Liver (tissue), 8 donors: ENCODE measurements at regions not wholly inside any gene's neighbourhood (a gene's known extent, or its start where the extent isn't known, plus 50 kb on each side); places are given as distances from the start of the nearest gene placed in this dataset.

ENCODE experiments used
- DNase-seq: peaks from one replicate; pipeline ENCODE4 v3.0.0-alpha.2; 2017; ENCODE audit warnings: low spot score
- H3K27ac ChIP-seq, 2 donors: one replicate each; pipeline ENCODE4 v1.7.0; 2013; ENCODE audit warnings: inconsistent platforms in 2 of 2, low read length in 2 of 2, control low read depth in 1 of 2, low read depth in 1 of 2, mild to moderate bottlenecking in 1 of 2
- H3K27me3 ChIP-seq, 4 donors: one replicate each; pipeline versions ENCODE4 v1.6.1 to v1.7.0; 2013; ENCODE audit warnings: low read length in 3 of 4, inconsistent platforms in 1 of 4, mild to moderate bottlenecking in 1 of 4, moderate library complexity in 1 of 4; ENCODE audit not compliant: control insufficient read depth in 4 of 4, insufficient read depth in 4 of 4
- H3K36me3 ChIP-seq, 4 donors: one replicate each; pipeline versions ENCODE4 v1.6.1 to v1.7.0; 2013; ENCODE audit warnings: low read length in 3 of 4, mild to moderate bottlenecking in 3 of 4, low read depth in 1 of 4, moderate library complexity in 1 of 4; ENCODE audit not compliant: control insufficient read depth in 4 of 4, insufficient read depth in 3 of 4
- H3K4me1 ChIP-seq, 4 donors: one replicate each; pipeline versions ENCODE4 v1.6.1 to v1.7.0; 2013; ENCODE audit warnings: low read length in 3 of 4, mild to moderate bottlenecking in 3 of 4, moderate library complexity in 1 of 4; ENCODE audit not compliant: control insufficient read depth in 4 of 4, insufficient read depth in 4 of 4
- H3K4me3 ChIP-seq, 3 donors: one replicate each; pipeline versions ENCODE4 v1.6.1 to v1.7.0; 2013; ENCODE audit warnings: low read length in 3 of 3, control low read depth in 1 of 3, low read depth in 1 of 3, mild to moderate bottlenecking in 1 of 3
- H3K9ac ChIP-seq, 2 donors: one replicate each; pipeline ENCODE4 v1.7.0; 2013; ENCODE audit warnings: low read length in 2 of 2, mild to moderate bottlenecking in 2 of 2, moderate library complexity in 2 of 2, control low read depth in 1 of 2, low read depth in 1 of 2
- H3K9me3 ChIP-seq, 4 donors: one replicate each; pipeline versions ENCODE4 v1.6.1 to v1.7.0; 2013; ENCODE audit warnings: low read length in 3 of 4; ENCODE audit not compliant: control insufficient read depth in 4 of 4
- EGR1 ChIP-seq, 2 donors: IDR thresholded peaks; 2 replicates each; pipeline ENCODE4 v1.6.1; 2016 to 2018; ENCODE audit warnings: antibody characterized with exemption in 2 of 2, low read depth in 2 of 2
- FOXA1 ChIP-seq: IDR thresholded peaks from 2 replicates; pipeline ENCODE4 v1.6.1; 2016; ENCODE audit warnings: antibody characterized with exemption
- FOXA2 ChIP-seq: IDR thresholded peaks from 2 replicates; pipeline ENCODE4 v1.6.1; 2016; ENCODE audit warnings: antibody characterized with exemption
- GABPA ChIP-seq, 2 donors: IDR thresholded peaks in 1 of 2; conservative IDR thresholded peaks in 1 of 2; 2 replicates each; pipeline ENCODE4 v1.6.1; 2016; ENCODE audit warnings: antibody characterized with exemption in 2 of 2, mild to moderate bottlenecking in 1 of 2, moderate library complexity in 1 of 2
- HNF4A ChIP-seq, 2 donors: conservative IDR thresholded peaks; 2 replicates each; pipeline ENCODE4 v1.6.1; 2016; ENCODE audit warnings: antibody characterized with exemption in 2 of 2, mild to moderate bottlenecking in 2 of 2
- HNF4G ChIP-seq: IDR thresholded peaks from 2 replicates; pipeline ENCODE4 v1.6.1; 2016; ENCODE audit warnings: antibody characterized with exemption
- JUND ChIP-seq, 2 donors: IDR thresholded peaks; 2 replicates each; pipeline ENCODE4 v1.6.1; 2016; ENCODE audit warnings: antibody characterized with exemption in 2 of 2
- NR2F2 ChIP-seq: IDR thresholded peaks from 2 replicates; pipeline ENCODE4 v1.6.1; 2016; ENCODE audit warnings: antibody characterized with exemption
- RAD21 ChIP-seq, 2 donors: IDR thresholded peaks; 2 replicates each; pipeline ENCODE4 v1.6.1; 2016; ENCODE audit warnings: antibody characterized with exemption in 2 of 2, mild to moderate bottlenecking in 2 of 2
- RXRA ChIP-seq, 2 donors: IDR thresholded peaks; 2 replicates each; pipeline ENCODE4 v1.6.1; 2017 to 2018; ENCODE audit warnings: antibody characterized with exemption in 2 of 2, mild to moderate bottlenecking in 1 of 2
- SP1 ChIP-seq: IDR thresholded peaks from 2 replicates; pipeline ENCODE4 v1.6.1; 2018; ENCODE audit warnings: antibody characterized with exemption, mild to moderate bottlenecking
- TAF1 ChIP-seq: conservative IDR thresholded peaks from 2 replicates; pipeline ENCODE4 v1.6.1; 2016; ENCODE audit warnings: antibody characterized with exemption, mild to moderate bottlenecking
- YY1 ChIP-seq: IDR thresholded peaks from 2 replicates; pipeline ENCODE4 v1.6.1; 2016; ENCODE audit warnings: antibody characterized with exemption, mild to moderate bottlenecking
- WGBS: extraction: QIAGEN DNeasy Blood & Tissue Kit; methylation state at CpG from one replicate; pipeline ENCODE4 v1.1.7; 2013; 5-methylcytosine and 5-hydroxymethylcytosine counted together
- TF ChIP-seq, protein P1 (sequence below): IDR thresholded peaks from 2 replicates; pipeline ENCODE4 v1.6.1; 2016; ENCODE audit warnings: antibody characterized with exemption
- TF ChIP-seq, protein P2 (sequence below): IDR thresholded peaks from 2 replicates; pipeline ENCODE4 v1.6.1; 2016; ENCODE audit warnings: antibody characterized with exemption
- TF ChIP-seq, protein P3 (sequence below): fragments of 150-350 bp; IDR thresholded peaks from 2 replicates; pipeline ENCODE4 v1.5.1; 2017; ENCODE audit warnings: improper control_type of control experiment, low read depth, low read length; ENCODE audit not compliant: missing input control
- TF ChIP-seq, protein P4 (sequence below): IDR thresholded peaks from 2 replicates; pipeline ENCODE4 v1.6.1; 2016; ENCODE audit warnings: antibody characterized with exemption
- TF ChIP-seq, protein P5 (sequence below): IDR thresholded peaks from 2 replicates; pipeline ENCODE4 v1.6.1; 2016; ENCODE audit warnings: antibody characterized with exemption, mild to moderate bottlenecking
- donor health status: healthy.
- donor health status: healthy.
- donor health status: healthy.
- donor health status: healthy.
- donor health status: healthy.

DNA sequence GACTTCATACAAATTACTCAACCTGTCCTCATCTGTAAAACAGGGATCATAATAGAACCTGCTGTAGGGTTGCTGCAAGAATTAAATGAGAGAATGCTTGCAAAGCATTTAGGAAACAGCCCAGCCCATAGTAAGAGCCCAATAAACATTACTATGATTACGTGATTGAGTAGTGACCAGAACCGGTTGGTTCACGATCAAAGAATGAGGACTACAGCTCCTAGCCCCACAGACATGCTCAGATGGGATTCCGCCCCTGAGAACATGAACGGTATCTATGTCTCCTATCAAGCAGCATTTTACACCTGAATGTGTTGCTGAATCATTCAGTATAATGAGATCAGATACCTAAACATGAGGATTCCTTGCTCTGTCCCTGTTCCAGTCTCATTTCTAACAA lies 104.8 kb upstream of the ZNF648 start:
- H3K27ac ChIP-seq = no peak overlapping the region
- H3K4me1 ChIP-seq = peaks cover 0 to 3% (median 0%) of the 10 kb centered on the region in 4 donors
- no peaks in the 10 kb centered on the region for H3K36me3 ChIP-seq
- H3K9me3 ChIP-seq = no peaks in the 10 kb centered on the region
- no peak overlapping the region for H3K4me3 ChIP-seq
- TF ChIP-seq FOXA1 (no peak), YY1 (no peak), HNF4G (no peak), SP1 (no peak), HNF4A (conservative IDR thresholded peaks at IDR 0.05) (no peak), TAF1 (no peak), EGR1 (IDR thresholded peaks at IDR 0.05; ENCODE audit: low read depth in 2 of 2) (no peak), FOXA2 (no peak), JUND (IDR thresholded peaks at IDR 0.05) (no peak), GABPA (IDR thresholded peaks at IDR 0.05 in 1 of 2, conservative IDR thresholded peaks at IDR 0.05 in 1 of 2) (no peak), NR2F2 (no peak), RXRA (IDR thresholded peaks at IDR 0.05) (no peak), RAD21 (IDR thresholded peaks at IDR 0.05) (no peak)
- TF ChIP-seq, protein P1, sequence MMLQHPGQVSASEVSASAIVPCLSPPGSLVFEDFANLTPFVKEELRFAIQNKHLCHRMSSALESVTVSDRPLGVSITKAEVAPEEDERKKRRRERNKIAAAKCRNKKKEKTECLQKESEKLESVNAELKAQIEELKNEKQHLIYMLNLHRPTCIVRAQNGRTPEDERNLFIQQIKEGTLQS = no peak
- TF ChIP-seq, protein P2, sequence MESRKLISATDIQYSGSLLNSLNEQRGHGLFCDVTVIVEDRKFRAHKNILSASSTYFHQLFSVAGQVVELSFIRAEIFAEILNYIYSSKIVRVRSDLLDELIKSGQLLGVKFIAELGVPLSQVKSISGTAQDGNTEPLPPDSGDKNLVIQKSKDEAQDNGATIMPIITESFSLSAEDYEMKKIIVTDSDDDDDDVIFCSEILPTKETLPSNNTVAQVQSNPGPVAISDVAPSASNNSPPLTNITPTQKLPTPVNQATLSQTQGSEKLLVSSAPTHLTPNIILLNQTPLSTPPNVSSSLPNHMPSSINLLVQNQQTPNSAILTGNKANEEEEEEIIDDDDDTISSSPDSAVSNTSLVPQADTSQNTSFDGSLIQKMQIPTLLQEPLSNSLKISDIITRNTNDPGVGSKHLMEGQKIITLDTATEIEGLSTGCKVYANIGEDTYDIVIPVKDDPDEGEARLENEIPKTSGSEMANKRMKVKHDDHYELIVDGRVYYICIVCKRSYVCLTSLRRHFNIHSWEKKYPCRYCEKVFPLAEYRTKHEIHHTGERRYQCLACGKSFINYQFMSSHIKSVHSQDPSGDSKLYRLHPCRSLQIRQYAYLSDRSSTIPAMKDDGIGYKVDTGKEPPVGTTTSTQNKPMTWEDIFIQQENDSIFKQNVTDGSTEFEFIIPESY = no peak
- TF ChIP-seq, protein P3, sequence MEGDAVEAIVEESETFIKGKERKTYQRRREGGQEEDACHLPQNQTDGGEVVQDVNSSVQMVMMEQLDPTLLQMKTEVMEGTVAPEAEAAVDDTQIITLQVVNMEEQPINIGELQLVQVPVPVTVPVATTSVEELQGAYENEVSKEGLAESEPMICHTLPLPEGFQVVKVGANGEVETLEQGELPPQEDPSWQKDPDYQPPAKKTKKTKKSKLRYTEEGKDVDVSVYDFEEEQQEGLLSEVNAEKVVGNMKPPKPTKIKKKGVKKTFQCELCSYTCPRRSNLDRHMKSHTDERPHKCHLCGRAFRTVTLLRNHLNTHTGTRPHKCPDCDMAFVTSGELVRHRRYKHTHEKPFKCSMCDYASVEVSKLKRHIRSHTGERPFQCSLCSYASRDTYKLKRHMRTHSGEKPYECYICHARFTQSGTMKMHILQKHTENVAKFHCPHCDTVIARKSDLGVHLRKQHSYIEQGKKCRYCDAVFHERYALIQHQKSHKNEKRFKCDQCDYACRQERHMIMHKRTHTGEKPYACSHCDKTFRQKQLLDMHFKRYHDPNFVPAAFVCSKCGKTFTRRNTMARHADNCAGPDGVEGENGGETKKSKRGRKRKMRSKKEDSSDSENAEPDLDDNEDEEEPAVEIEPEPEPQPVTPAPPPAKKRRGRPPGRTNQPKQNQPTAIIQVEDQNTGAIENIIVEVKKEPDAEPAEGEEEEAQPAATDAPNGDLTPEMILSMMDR = no peak
- TF ChIP-seq, protein P4, sequence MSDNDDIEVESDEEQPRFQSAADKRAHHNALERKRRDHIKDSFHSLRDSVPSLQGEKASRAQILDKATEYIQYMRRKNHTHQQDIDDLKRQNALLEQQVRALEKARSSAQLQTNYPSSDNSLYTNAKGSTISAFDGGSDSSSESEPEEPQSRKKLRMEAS = no peak
- TF ChIP-seq, protein P5, sequence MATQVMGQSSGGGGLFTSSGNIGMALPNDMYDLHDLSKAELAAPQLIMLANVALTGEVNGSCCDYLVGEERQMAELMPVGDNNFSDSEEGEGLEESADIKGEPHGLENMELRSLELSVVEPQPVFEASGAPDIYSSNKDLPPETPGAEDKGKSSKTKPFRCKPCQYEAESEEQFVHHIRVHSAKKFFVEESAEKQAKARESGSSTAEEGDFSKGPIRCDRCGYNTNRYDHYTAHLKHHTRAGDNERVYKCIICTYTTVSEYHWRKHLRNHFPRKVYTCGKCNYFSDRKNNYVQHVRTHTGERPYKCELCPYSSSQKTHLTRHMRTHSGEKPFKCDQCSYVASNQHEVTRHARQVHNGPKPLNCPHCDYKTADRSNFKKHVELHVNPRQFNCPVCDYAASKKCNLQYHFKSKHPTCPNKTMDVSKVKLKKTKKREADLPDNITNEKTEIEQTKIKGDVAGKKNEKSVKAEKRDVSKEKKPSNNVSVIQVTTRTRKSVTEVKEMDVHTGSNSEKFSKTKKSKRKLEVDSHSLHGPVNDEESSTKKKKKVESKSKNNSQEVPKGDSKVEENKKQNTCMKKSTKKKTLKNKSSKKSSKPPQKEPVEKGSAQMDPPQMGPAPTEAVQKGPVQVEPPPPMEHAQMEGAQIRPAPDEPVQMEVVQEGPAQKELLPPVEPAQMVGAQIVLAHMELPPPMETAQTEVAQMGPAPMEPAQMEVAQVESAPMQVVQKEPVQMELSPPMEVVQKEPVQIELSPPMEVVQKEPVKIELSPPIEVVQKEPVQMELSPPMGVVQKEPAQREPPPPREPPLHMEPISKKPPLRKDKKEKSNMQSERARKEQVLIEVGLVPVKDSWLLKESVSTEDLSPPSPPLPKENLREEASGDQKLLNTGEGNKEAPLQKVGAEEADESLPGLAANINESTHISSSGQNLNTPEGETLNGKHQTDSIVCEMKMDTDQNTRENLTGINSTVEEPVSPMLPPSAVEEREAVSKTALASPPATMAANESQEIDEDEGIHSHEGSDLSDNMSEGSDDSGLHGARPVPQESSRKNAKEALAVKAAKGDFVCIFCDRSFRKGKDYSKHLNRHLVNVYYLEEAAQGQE = no peak
- H3K27me3 ChIP-seq = no peaks in the 10 kb centered on the region
- no peak for DNase-seq
- 87% methylated on average over 5 of the region's 5 CpGs for WGBS
- H3K9ac ChIP-seq = no peak overlapping the region
